Stimulated activated CD8-positive, alpha-beta memory T cell treated with anti-CD3 and anti-CD28 coated beads, Interleukin-12 subunit alpha, Interleukin-12 subunit beta, amount 100 ng/mL, for 24 hours (primary cell): ENCODE measurements at regions not wholly inside any gene's neighbourhood (a gene's known extent, or its start where the extent isn't known, plus 50 kb on each side); places are given as distances from the start of the nearest gene placed in this dataset.

ENCODE experiments used
- DNase-seq: peaks from one replicate; pipeline ENCODE4 v3.0.0-alpha.2; 2020; ENCODE audit errors: extremely low read depth

- no peak for DNase-seq
Observed at GRCh38 chr22:22148905-22149304, 95.7 kb upstream of the VPREB1 start.

GRCh38 chr22:22144858-22145257 lies 99.7 kb upstream of the VPREB1 start:
- no peak for DNase-seq

GRCh38 chr22:22143448-22143847 lies 101.1 kb upstream of the VPREB1 start:
- no peak for DNase-seq

- no peak for DNase-seq
Observed at GRCh38 chr22:22142661-22143060, 101.9 kb upstream of the VPREB1 start.

GRCh38 chr22:22141771-22142591 lies 102.6 kb upstream of the VPREB1 start:
- DNase-seq, result no peak

- DNase-seq, result no peak
Observed at GRCh38 chr22:22141031-22141430, 103.6 kb upstream of the VPREB1 start.

- no peak for DNase-seq
Observed at GRCh38 chr22:22139364-22139763, 105.2 kb upstream of the VPREB1 start.

- no peak for DNase-seq
Observed at GRCh38 chr22:22138915-22139314, 105.7 kb upstream of the VPREB1 start.

GRCh38 chr22:22137891-22138290 lies 106.7 kb upstream of the VPREB1 start:
- no peak for DNase-seq

GRCh38 chr22:22133910-22134309 lies 110.7 kb upstream of the VPREB1 start:
- DNase-seq, result no peak

- DNase-seq, result no peak
Observed at GRCh38 chr22:22130953-22131608, 113.5 kb upstream of the VPREB1 start.

GRCh38 chr22:22129387-22129786 lies 115.2 kb upstream of the VPREB1 start:
- no peak for DNase-seq

- DNase-seq, result no peak
Observed at GRCh38 chr22:22128440-22128839, 116.1 kb upstream of the VPREB1 start.

GRCh38 chr22:22127100-22127499 lies 117.5 kb upstream of the VPREB1 start:
- DNase-seq, result no peak

GRCh38 chr22:22125579-22126468 lies 118.8 kb upstream of the VPREB1 start:
- DNase-seq, result no peak

- no peak for DNase-seq
Observed at GRCh38 chr22:22125028-22125578, 119.5 kb upstream of the VPREB1 start.

- no peak for DNase-seq
Observed at GRCh38 chr22:22124374-22124773, 120.2 kb upstream of the VPREB1 start.

GRCh38 chr22:22123960-22124278 lies 120.7 kb upstream of the VPREB1 start:
- no peak for DNase-seq

- DNase-seq, result no peak
Observed at GRCh38 chr22:22123118-22123959, 121.2 kb upstream of the VPREB1 start.

GRCh38 chr22:22122348-22123117 lies 122.1 kb upstream of the VPREB1 start:
- DNase-seq, result no peak

- DNase-seq, result no peak
Observed at GRCh38 chr22:22121445-22121844, 123.1 kb upstream of the VPREB1 start.
